ENCODE measurements at regions not wholly inside any gene's neighbourhood (a gene's known extent, or its start where the extent isn't known, plus 50 kb on each side); places are given as distances from the start of the nearest gene placed in this dataset.

GRCh38 chr4:11009281-11009680, 324.7 kb upstream of the CLNK start:
- no peak overlapping the region for H3K4me3 ChIP-seq (ENCODE audit: low read length in 2 of 2)
- H3K36me3 Mint-ChIP-seq: no peaks in the 10 kb centered on the region
- H3K27ac Mint-ChIP-seq: no peak overlapping the region
- no peaks in the 10 kb centered on the region for H3K27me3 Mint-ChIP-seq
- no peaks in the 10 kb centered on the region for H3K36me3 ChIP-seq (ENCODE audit: insufficient read depth, low read length)
- intact Hi-C loops (cut with micrococcal nuclease): no loop called here
- H3K4me3 Mint-ChIP-seq: no peak overlapping the region
- peaks cover 0 to 12% (median 4%) of the 10 kb centered on the region in 8 donors for H3K9me3 Mint-ChIP-seq
- H3K27ac ChIP-seq (ENCODE audit: low read depth, low read length): no peak overlapping the region
- H3K4me1 ChIP-seq (ENCODE audit: insufficient read depth, low read length): no peaks in the 10 kb centered on the region
- POLR2A ChIA-PET (ENCODE audit: partially characterized antibody): no interaction called here
- CTCF ChIA-PET (ENCODE audit: partially characterized antibody): no interaction called here
- no peaks in the 10 kb centered on the region for H3K27me3 ChIP-seq (ENCODE audit: insufficient read depth, low read length)
- H3K9me3 ChIP-seq (ENCODE audit: control insufficient read depth in 1 of 2, low read length in 2 of 2): no peaks in the 10 kb centered on the region
- H3K4me1 Mint-ChIP-seq: peaks cover 0 to 6% (median under 1%) of the 10 kb centered on the region in 4 donors
- DNase-seq: no peak

- POLR2A ChIA-PET (ENCODE audit: partially characterized antibody): no interaction called here
- H3K9me3 Mint-ChIP-seq: peaks cover 0 to 12% (median 3%) of the 10 kb centered on the region in 8 donors
Measured at GRCh38 chr4:11005300-11005699, 320.7 kb upstream of the CLNK start.

GRCh38 chr4:11004818-11005217, 320.2 kb upstream of the CLNK start:
- DNase-seq: no peak
- Histone ChIP-seq H3K36me3 (ENCODE audit: insufficient read depth, low read length) (no peaks in the 10 kb centered on the region), H3K4me3 (ENCODE audit: low read length in 2 of 2) (no peak overlapping the region), H3K4me1 (ENCODE audit: insufficient read depth, low read length) (no peaks in the 10 kb centered on the region), H3K27me3 (ENCODE audit: insufficient read depth, low read length) (no peaks in the 10 kb centered on the region), H3K9me3 (ENCODE audit: control insufficient read depth in 1 of 2, low read length in 2 of 2) (no peaks in the 10 kb centered on the region), H3K27ac (ENCODE audit: low read depth, low read length) (no peak overlapping the region)
- intact Hi-C loops (cut with micrococcal nuclease): no loop called here
- Mint-ChIP-seq H3K36me3 (no peaks in the 10 kb centered on the region), H3K9me3 (peaks cover 0 to 12% (median 3%) of the 10 kb centered on the region in 8 donors), H3K4me3 (no peak overlapping the region), H3K27me3 (no peaks in the 10 kb centered on the region), H3K27ac (no peak overlapping the region), H3K4me1 (peaks cover 0 to 6% (median under 1%) of the 10 kb centered on the region in 4 donors)
- ChIA-PET CTCF (ENCODE audit: partially characterized antibody) (no interaction called here), POLR2A (ENCODE audit: partially characterized antibody) (no interaction called here)

More at GRCh38 chr4:11005300-11005699, 320.7 kb upstream of the CLNK start:
- Mint-ChIP-seq H3K27ac (no peak overlapping the region), H3K4me3 (no peak overlapping the region), H3K27me3 (no peaks in the 10 kb centered on the region), H3K4me1 (peaks cover 0 to 6% (median under 1%) of the 10 kb centered on the region in 4 donors), H3K36me3 (no peaks in the 10 kb centered on the region)
- Histone ChIP-seq H3K4me1 (ENCODE audit: insufficient read depth, low read length) (no peaks in the 10 kb centered on the region), H3K36me3 (ENCODE audit: insufficient read depth, low read length) (no peaks in the 10 kb centered on the region), H3K4me3 (ENCODE audit: low read length in 2 of 2) (no peak overlapping the region), H3K27me3 (ENCODE audit: insufficient read depth, low read length) (no peaks in the 10 kb centered on the region), H3K27ac (ENCODE audit: low read depth, low read length) (no peak overlapping the region), H3K9me3 (ENCODE audit: control insufficient read depth in 1 of 2, low read length in 2 of 2) (no peaks in the 10 kb centered on the region)
- CTCF ChIA-PET (ENCODE audit: partially characterized antibody): no interaction called here
- no peak for DNase-seq
- intact Hi-C loops (cut with micrococcal nuclease): no loop called here

- Histone ChIP-seq H3K4me1 (ENCODE audit: insufficient read depth, low read length) (no peaks in the 10 kb centered on the region), H3K9me3 (ENCODE audit: control insufficient read depth in 1 of 2, low read length in 2 of 2) (no peaks in the 10 kb centered on the region), H3K36me3 (ENCODE audit: insufficient read depth, low read length) (no peaks in the 10 kb centered on the region), H3K4me3 (ENCODE audit: low read length in 2 of 2) (no peak overlapping the region), H3K27ac (ENCODE audit: low read depth, low read length) (no peak overlapping the region), H3K27me3 (ENCODE audit: insufficient read depth, low read length) (no peaks in the 10 kb centered on the region)
- Mint-ChIP-seq H3K27me3 (no peaks in the 10 kb centered on the region), H3K9me3 (peaks cover 0 to 7% (median 1%) of the 10 kb centered on the region in 8 donors), H3K27ac (no peak overlapping the region), H3K4me3 (no peak overlapping the region), H3K4me1 (peaks cover 0 to 6% (median under 1%) of the 10 kb centered on the region in 4 donors), H3K36me3 (no peaks in the 10 kb centered on the region)
- POLR2A ChIA-PET (ENCODE audit: partially characterized antibody): no interaction called here
- DNase-seq: no peak
- CTCF ChIA-PET (ENCODE audit: partially characterized antibody): no interaction called here
- intact Hi-C loops (cut with micrococcal nuclease): no loop called here
Measured at GRCh38 chr4:11002961-11003360, 318.4 kb upstream of the CLNK start.

- no peak overlapping the region for H3K27ac ChIP-seq (ENCODE audit: low read depth, low read length)
- H3K4me1 Mint-ChIP-seq: no peaks in the 10 kb centered on the region
Measured at GRCh38 chr4:10998846-10999245, 314.3 kb upstream of the CLNK start.

GRCh38 chr4:10984815-10985214, 300.2 kb upstream of the CLNK start:
- Histone ChIP-seq H3K27me3 (ENCODE audit: insufficient read depth, low read length) (no peaks in the 10 kb centered on the region), H3K27ac (ENCODE audit: low read depth, low read length) (no peak overlapping the region), H3K9me3 (ENCODE audit: control insufficient read depth in 1 of 2, low read length in 2 of 2) (no peaks in the 10 kb centered on the region), H3K36me3 (ENCODE audit: insufficient read depth, low read length) (no peaks in the 10 kb centered on the region), H3K4me3 (ENCODE audit: low read length in 2 of 2) (no peak overlapping the region), H3K4me1 (ENCODE audit: insufficient read depth, low read length) (peaks cover 9% of the 10 kb centered on the region)
- no peaks in the 10 kb centered on the region for H3K27me3 Mint-ChIP-seq
- H3K4me3 Mint-ChIP-seq: no peak overlapping the region
- H3K4me1 Mint-ChIP-seq: peaks cover 4 to 17% (median 15%) of the 10 kb centered on the region in 4 donors
- CTCF ChIA-PET (ENCODE audit: partially characterized antibody): no interaction called here
- intact Hi-C loops (cut with micrococcal nuclease): no loop called here
- no peak for DNase-seq
- POLR2A ChIA-PET (ENCODE audit: partially characterized antibody): interaction anchor here (0.6 kb wide), 1 partner anchor 16 kb away, joined by 3 read pairs; no protein-coding TSS in a partner anchor
- H3K27ac Mint-ChIP-seq: no peak overlapping the region
- no peaks in the 10 kb centered on the region for H3K36me3 Mint-ChIP-seq
- peaks cover 0 to 5% (median 0%) of the 10 kb centered on the region in 8 donors for H3K9me3 Mint-ChIP-seq

More at GRCh38 chr4:10998846-10999245, 314.3 kb upstream of the CLNK start:
- no peak overlapping the region for H3K27ac Mint-ChIP-seq
- Histone ChIP-seq H3K4me3 (ENCODE audit: low read length in 2 of 2) (no peak overlapping the region), H3K36me3 (ENCODE audit: insufficient read depth, low read length) (no peaks in the 10 kb centered on the region), H3K9me3 (ENCODE audit: control insufficient read depth in 1 of 2, low read length in 2 of 2) (no peaks in the 10 kb centered on the region), H3K27me3 (ENCODE audit: insufficient read depth, low read length) (no peaks in the 10 kb centered on the region), H3K4me1 (ENCODE audit: insufficient read depth, low read length) (no peaks in the 10 kb centered on the region)
- H3K36me3 Mint-ChIP-seq: no peaks in the 10 kb centered on the region
- ChIA-PET POLR2A (ENCODE audit: partially characterized antibody) (no interaction called here), CTCF (ENCODE audit: partially characterized antibody) (no interaction called here)
- intact Hi-C loops (cut with micrococcal nuclease): no loop called here
- no peak overlapping the region for H3K4me3 Mint-ChIP-seq
- peaks cover 0 to 4% (median 0%) of the 10 kb centered on the region in 8 donors for H3K9me3 Mint-ChIP-seq
- no peaks in the 10 kb centered on the region for H3K27me3 Mint-ChIP-seq
- DNase-seq: no peak

GRCh38 chr4:10983885-10984640, 299.5 kb upstream of the CLNK start:
- Histone ChIP-seq H3K27me3 (ENCODE audit: insufficient read depth, low read length) (no peaks in the 10 kb centered on the region), H3K4me1 (ENCODE audit: insufficient read depth, low read length) (peaks cover 9% of the 10 kb centered on the region), H3K9me3 (ENCODE audit: control insufficient read depth in 1 of 2, low read length in 2 of 2) (no peaks in the 10 kb centered on the region), H3K27ac (ENCODE audit: low read depth, low read length) (no peak overlapping the region), H3K4me3 (ENCODE audit: low read length in 2 of 2) (no peak overlapping the region), H3K36me3 (ENCODE audit: insufficient read depth, low read length) (no peaks in the 10 kb centered on the region)
- ChIA-PET CTCF (ENCODE audit: partially characterized antibody) (no interaction called here), POLR2A (ENCODE audit: partially characterized antibody) (interaction anchor here (0.6 kb wide), 1 partner anchor 15 kb away, joined by 3 read pairs; no protein-coding TSS in a partner anchor)
- Mint-ChIP-seq H3K4me3 (no peak overlapping the region), H3K4me1 (peaks cover 4 to 17% (median 15%) of the 10 kb centered on the region in 4 donors), H3K27me3 (no peaks in the 10 kb centered on the region), H3K9me3 (peaks cover 0 to 5% (median 0%) of the 10 kb centered on the region in 8 donors), H3K36me3 (no peaks in the 10 kb centered on the region), H3K27ac (no peak overlapping the region)
- intact Hi-C loops (cut with micrococcal nuclease): no loop called here
- DNase-seq: no peak
